ENCODE measurements at regions not wholly inside any gene's neighbourhood (a gene's known extent, or its start where the extent isn't known, plus 50 kb on each side); places are given as distances from the start of the nearest gene placed in this dataset.

- no peak overlapping the region for H2AFZ ChIP-seq (ENCODE audit: low read length)
- H3K27me3 ChIP-seq (ENCODE audit: insufficient read depth, low read length, poor library complexity, severe bottlenecking), result no peaks in the 10 kb centered on the region
- no peak for TF ChIP-seq CTCF (conservative IDR thresholded peaks at IDR 0.05; ENCODE audit: low read length)
- H3K4me2 ChIP-seq (ENCODE audit: low read depth, low read length, poor library complexity, severe bottlenecking), result no peak overlapping the region
- H3K9me2 ChIP-seq (replicated peaks; ENCODE audit: low read depth, low read length), result no peaks in the 10 kb centered on the region
- no peaks in the 10 kb centered on the region for H4K20me1 ChIP-seq (ENCODE audit: insufficient read depth, low read length, poor library complexity, severe bottlenecking)
- H3K9ac ChIP-seq (ENCODE audit: low read depth, low read length, poor library complexity, severe bottlenecking), result no peak overlapping the region
- H3F3A ChIP-seq (ENCODE audit: low read depth), result no peaks in the 10 kb centered on the region
- H3K79me2 ChIP-seq (ENCODE audit: insufficient read depth, low read length), result no peaks in the 10 kb centered on the region
- no peak overlapping the region for H3K4me3 ChIP-seq (ENCODE audit: low read length, poor library complexity, severe bottlenecking)
- H3K4me1 ChIP-seq (ENCODE audit: insufficient read depth, low read length, poor library complexity, severe bottlenecking), result no peaks in the 10 kb centered on the region
- no peaks in the 10 kb centered on the region for H3K9me3 ChIP-seq (ENCODE audit: insufficient read depth, low read depth, low read length)
- H3K36me3 ChIP-seq (ENCODE audit: insufficient read depth, low read length), result no peaks in the 10 kb centered on the region
Observed at GRCh38 chr3:124223853-124224252, 231.9 kb upstream of the ROPN1 start.

DNA sequence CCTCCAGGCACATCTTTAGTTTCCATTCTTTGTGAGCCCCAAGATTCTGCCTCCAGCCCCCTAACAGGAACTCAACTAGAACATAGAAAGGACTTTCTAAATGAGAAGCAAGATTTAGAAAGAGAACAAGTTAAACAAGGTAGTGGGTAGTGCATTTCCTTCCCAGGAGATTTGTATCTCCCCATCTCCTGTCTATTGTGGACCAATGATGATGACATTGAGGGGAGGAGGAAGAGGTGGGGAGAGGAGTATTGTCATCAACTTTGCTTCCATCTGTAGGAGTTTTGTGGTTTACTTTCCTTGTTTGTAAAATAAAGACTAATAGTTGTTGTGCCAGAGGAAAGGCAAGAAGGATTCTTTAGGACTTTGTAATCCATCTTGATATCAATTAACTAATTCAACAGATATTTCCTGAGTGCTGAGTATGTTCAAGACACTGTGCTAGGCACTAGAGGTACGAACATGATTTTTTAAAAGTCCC lies 235.3 kb upstream of the ROPN1 start:
- Histone ChIP-seq H3K79me2 (ENCODE audit: insufficient read depth, low read length) (no peaks in the 10 kb centered on the region), H3K9ac (ENCODE audit: low read depth, low read length, poor library complexity, severe bottlenecking) (no peak overlapping the region), H3K4me3 (ENCODE audit: low read length, poor library complexity, severe bottlenecking) (no peak overlapping the region), H3K4me2 (ENCODE audit: low read depth, low read length, poor library complexity, severe bottlenecking) (no peak overlapping the region), H3F3A (ENCODE audit: low read depth) (no peaks in the 10 kb centered on the region), H3K4me1 (ENCODE audit: insufficient read depth, low read length, poor library complexity, severe bottlenecking) (no peaks in the 10 kb centered on the region), H3K36me3 (ENCODE audit: insufficient read depth, low read length) (no peaks in the 10 kb centered on the region), H2AFZ (ENCODE audit: low read length) (no peak overlapping the region), H3K9me3 (ENCODE audit: insufficient read depth, low read depth, low read length) (no peaks in the 10 kb centered on the region), H4K20me1 (ENCODE audit: insufficient read depth, low read length, poor library complexity, severe bottlenecking) (no peaks in the 10 kb centered on the region), H3K27me3 (ENCODE audit: insufficient read depth, low read length, poor library complexity, severe bottlenecking) (no peaks in the 10 kb centered on the region), H3K9me2 (replicated peaks; ENCODE audit: low read depth, low read length) (no peaks in the 10 kb centered on the region)
- TF ChIP-seq CTCF (conservative IDR thresholded peaks at IDR 0.05; ENCODE audit: low read length) (no peak), EZH2phosphoT487 (IDR thresholded peaks at IDR 0.05; ENCODE audit: borderline replicate concordance) (no peak)

DNA sequence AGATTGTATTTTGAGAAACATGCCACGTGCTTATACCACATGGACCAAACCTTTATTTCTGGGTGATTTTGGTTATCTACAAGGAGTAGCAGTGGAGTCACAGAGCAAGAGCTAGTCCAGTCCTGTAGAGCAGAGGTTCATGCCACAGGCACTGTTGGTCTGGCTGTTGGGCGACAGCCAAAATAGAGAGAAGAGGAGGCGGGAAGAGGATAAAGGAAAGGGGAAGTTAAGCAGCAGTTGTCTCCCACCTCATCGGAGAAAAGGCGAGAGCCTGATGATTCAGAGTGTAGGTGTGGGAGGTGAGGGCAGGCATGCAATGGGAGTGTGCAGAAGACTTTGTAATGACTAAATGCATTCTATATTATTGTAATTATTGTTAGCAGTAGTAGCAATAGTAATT lies 237.5 kb upstream of the ROPN1 start:
- no peaks in the 10 kb centered on the region for H3K36me3 ChIP-seq (ENCODE audit: insufficient read depth, low read length)
- TF ChIP-seq CTCF (conservative IDR thresholded peaks at IDR 0.05; ENCODE audit: low read length) (no peak), EZH2phosphoT487 (IDR thresholded peaks at IDR 0.05; ENCODE audit: borderline replicate concordance) (no peak)
- no peaks in the 10 kb centered on the region for H3K4me1 ChIP-seq (ENCODE audit: insufficient read depth, low read length, poor library complexity, severe bottlenecking)
- no peaks in the 10 kb centered on the region for H3F3A ChIP-seq (ENCODE audit: low read depth)
- no peak overlapping the region for H2AFZ ChIP-seq (ENCODE audit: low read length)
- H3K9ac ChIP-seq (ENCODE audit: low read depth, low read length, poor library complexity, severe bottlenecking), result no peak overlapping the region
- no peak overlapping the region for H3K4me3 ChIP-seq (ENCODE audit: low read length, poor library complexity, severe bottlenecking)
- H3K4me2 ChIP-seq (ENCODE audit: low read depth, low read length, poor library complexity, severe bottlenecking), result no peak overlapping the region
- no peaks in the 10 kb centered on the region for H4K20me1 ChIP-seq (ENCODE audit: insufficient read depth, low read length, poor library complexity, severe bottlenecking)
- no peaks in the 10 kb centered on the region for H3K9me3 ChIP-seq (ENCODE audit: insufficient read depth, low read depth, low read length)
- no peaks in the 10 kb centered on the region for H3K27me3 ChIP-seq (ENCODE audit: insufficient read depth, low read length, poor library complexity, severe bottlenecking)
- H3K9me2 ChIP-seq (replicated peaks; ENCODE audit: low read depth, low read length), result no peaks in the 10 kb centered on the region
- no peaks in the 10 kb centered on the region for H3K79me2 ChIP-seq (ENCODE audit: insufficient read depth, low read length)

Data from Loucy (cell line).